ENCODE measurements at regions not wholly inside any gene's neighbourhood (a gene's known extent, or its start where the extent isn't known, plus 50 kb on each side); places are given as distances from the start of the nearest gene placed in this dataset.

DNA sequence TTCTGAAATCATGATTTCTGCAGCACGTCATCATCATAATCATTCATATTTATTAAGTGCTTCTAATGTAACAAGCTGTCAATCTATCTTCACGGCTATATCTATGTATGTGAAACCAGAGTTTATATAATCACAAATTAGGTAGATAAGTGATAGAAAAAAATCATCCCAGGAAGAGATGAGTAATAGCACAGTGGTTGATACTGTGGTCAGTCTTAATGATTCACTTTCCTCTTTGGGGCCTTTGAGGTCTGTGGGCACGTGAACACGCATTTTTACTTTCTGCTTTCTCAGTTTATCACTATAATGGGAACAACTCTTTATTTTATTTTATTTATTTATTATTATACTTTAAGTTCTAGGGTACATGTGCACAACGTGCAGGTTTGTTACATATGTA lies 265.9 kb upstream of the NOVA1 start:
- TF ChIP-seq, protein P1, sequence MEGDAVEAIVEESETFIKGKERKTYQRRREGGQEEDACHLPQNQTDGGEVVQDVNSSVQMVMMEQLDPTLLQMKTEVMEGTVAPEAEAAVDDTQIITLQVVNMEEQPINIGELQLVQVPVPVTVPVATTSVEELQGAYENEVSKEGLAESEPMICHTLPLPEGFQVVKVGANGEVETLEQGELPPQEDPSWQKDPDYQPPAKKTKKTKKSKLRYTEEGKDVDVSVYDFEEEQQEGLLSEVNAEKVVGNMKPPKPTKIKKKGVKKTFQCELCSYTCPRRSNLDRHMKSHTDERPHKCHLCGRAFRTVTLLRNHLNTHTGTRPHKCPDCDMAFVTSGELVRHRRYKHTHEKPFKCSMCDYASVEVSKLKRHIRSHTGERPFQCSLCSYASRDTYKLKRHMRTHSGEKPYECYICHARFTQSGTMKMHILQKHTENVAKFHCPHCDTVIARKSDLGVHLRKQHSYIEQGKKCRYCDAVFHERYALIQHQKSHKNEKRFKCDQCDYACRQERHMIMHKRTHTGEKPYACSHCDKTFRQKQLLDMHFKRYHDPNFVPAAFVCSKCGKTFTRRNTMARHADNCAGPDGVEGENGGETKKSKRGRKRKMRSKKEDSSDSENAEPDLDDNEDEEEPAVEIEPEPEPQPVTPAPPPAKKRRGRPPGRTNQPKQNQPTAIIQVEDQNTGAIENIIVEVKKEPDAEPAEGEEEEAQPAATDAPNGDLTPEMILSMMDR (IDR thresholded peaks at IDR 0.05), result no peak
- no peak for TF ChIP-seq POLR2A (IDR thresholded peaks at IDR 0.05)

All from thyroid gland (tissue), 4 donors.